GM21737 (cell line): ENCODE measurements at regions not wholly inside any gene's neighbourhood (a gene's known extent, or its start where the extent isn't known, plus 50 kb on each side); places are given as distances from the start of the nearest gene placed in this dataset.
"Not testable (repeated sequence)": the region's sequence is repeated elsewhere in the genome, so short reads cannot be mapped to it uniquely, and the experiment has no call there.

Experiments used
- ATAC-seq: cut with Tn5 transposase; IDR thresholded peaks from one replicate; pipeline ENCODE4 v1.9.1; 2021; ENCODE audit warnings: mild to moderate bottlenecking, moderate library complexity; ENCODE audit not compliant: unreplicated experiment

GRCh38 chr6:21282360-21282759 is 311.2 kb upstream of the SOX4 start:
- not testable (repeated sequence) for ATAC-seq

- ATAC-seq = no peak
Measured at GRCh38 chr6:21284166-21284565, 309.4 kb upstream of the SOX4 start.

GRCh38 chr6:21284706-21285105 is 308.8 kb upstream of the SOX4 start:
- no peak for ATAC-seq

GRCh38 chr6:21294144-21294543 is 299.4 kb upstream of the SOX4 start:
- no peak for ATAC-seq

GRCh38 chr6:21295506-21296240 is 297.9 kb upstream of the SOX4 start:
- ATAC-seq = no peak

GRCh38 chr6:21297665-21298064 is 295.9 kb upstream of the SOX4 start:
- ATAC-seq = no peak

GRCh38 chr6:21299216-21299615 is 294.3 kb upstream of the SOX4 start:
- ATAC-seq = no peak

- ATAC-seq = no peak
Measured at GRCh38 chr6:21300439-21300838, 293.1 kb upstream of the SOX4 start.

- ATAC-seq = no peak
Measured at GRCh38 chr6:21305893-21306332, 287.6 kb upstream of the SOX4 start.

GRCh38 chr6:21306546-21306945 is 287.0 kb upstream of the SOX4 start:
- ATAC-seq = no peak

- ATAC-seq = no peak
Measured at GRCh38 chr6:21309807-21310221, 283.7 kb upstream of the SOX4 start.

GRCh38 chr6:21310568-21311140 is 282.9 kb upstream of the SOX4 start:
- no peak for ATAC-seq

GRCh38 chr6:21312118-21312517 is 281.4 kb upstream of the SOX4 start:
- no peak for ATAC-seq

GRCh38 chr6:21317642-21318041 is 275.9 kb upstream of the SOX4 start:
- no peak for ATAC-seq

GRCh38 chr6:21321076-21321475 is 272.5 kb upstream of the SOX4 start:
- no peak for ATAC-seq

- no peak for ATAC-seq
Measured at GRCh38 chr6:21321531-21321930, 272.0 kb upstream of the SOX4 start.

- no peak for ATAC-seq
Measured at GRCh38 chr6:21323577-21323976, 270.0 kb upstream of the SOX4 start.

GRCh38 chr6:21325201-21325856 is 268.2 kb upstream of the SOX4 start:
- ATAC-seq = no peak

- no peak for ATAC-seq
Measured at GRCh38 chr6:21327326-21328112, 266.0 kb upstream of the SOX4 start.

- ATAC-seq = no peak
Measured at GRCh38 chr6:21331235-21331634, 262.3 kb upstream of the SOX4 start.

- no peak for ATAC-seq
Measured at GRCh38 chr6:21332077-21332476, 261.5 kb upstream of the SOX4 start.
